ENCODE measurements at regions not wholly inside any gene's neighbourhood (a gene's known extent, or its start where the extent isn't known, plus 50 kb on each side); places are given as distances from the start of the nearest gene placed in this dataset.

- DNase-seq (ENCODE audit: low read depth, low spot score) (no peak), ATAC-seq (no peak)
- CTCF ChIA-PET, result no interaction called here
- no TSS peak for BruUV-seq (replicated peaks)
- Histone ChIP-seq H3K4me1 (ENCODE audit: control insufficient read depth, insufficient read depth, low read length) (no peaks in the 10 kb centered on the region), H3K27ac (ENCODE audit: low read length) (no peak overlapping the region), H3K4me3 (ENCODE audit: low read depth in 2 of 2, low read length in 2 of 2) (no peak overlapping the region), H3K9me3 (ENCODE audit: control insufficient read depth, insufficient read depth, low read depth, low read length) (no peaks in the 10 kb centered on the region), H3K36me3 (ENCODE audit: control insufficient read depth, insufficient read depth, low read length) (no peaks in the 10 kb centered on the region), H3K27me3 (ENCODE audit: control insufficient read depth, insufficient read depth, low read length) (no peaks in the 10 kb centered on the region; the same call in 1 of the 2 replicates)
- intact Hi-C loops (cut with micrococcal nuclease; ENCODE audit: unreplicated experiment) (no loop called here), in situ Hi-C loops (cut with HindIII; ENCODE audit: low pct_unique_long_range_greater_than_20kb, low sequenced_read_pairs) (no loop called here)
- POLR2A ChIA-PET, result no interaction called here
- TF ChIP-seq CTCF (IDR thresholded peaks at IDR 0.05) (no peak), REST (IDR thresholded peaks at IDR 0.05; ENCODE audit: insufficient read depth in 1 of 2, low read depth in 2 of 2, low read length in 1 of 2) (no peak), SIN3A (IDR thresholded peaks at IDR 0.05; ENCODE audit: borderline replicate concordance, insufficient read depth, low read depth, low read length) (no peak), TCF7L2 (IDR thresholded peaks at IDR 0.05; ENCODE audit: low read depth, low read length) (no peak), POLR2AphosphoS5 (IDR thresholded peaks at IDR 0.05; ENCODE audit: low read depth, low read length) (no peak)
Measured at GRCh38 chr1:34450325-34450724, 273.6 kb downstream of the C1orf94 start.

- intact Hi-C loops (cut with micrococcal nuclease; ENCODE audit: unreplicated experiment) (no loop called here), in situ Hi-C loops (cut with HindIII; ENCODE audit: low pct_unique_long_range_greater_than_20kb, low sequenced_read_pairs) (no loop called here)
- H3K36me3 ChIP-seq (ENCODE audit: control insufficient read depth, insufficient read depth, low read length), result no peaks in the 10 kb centered on the region
- ATAC-seq, result no peak
- no peaks in the 10 kb centered on the region for H3K4me1 ChIP-seq (ENCODE audit: control insufficient read depth, insufficient read depth, low read length)
- ChIA-PET POLR2A (no interaction called here), CTCF (no interaction called here)
- BruUV-seq (replicated peaks), result no TSS peak
- no peak for TF ChIP-seq TCF7L2 (IDR thresholded peaks at IDR 0.05; ENCODE audit: low read depth, low read length)
- H3K27me3 ChIP-seq (ENCODE audit: control insufficient read depth, insufficient read depth, low read length), result no peaks in the 10 kb centered on the region; the same call in 1 of the 2 replicates
- no peak for DNase-seq (ENCODE audit: low read depth, low spot score)
- no peak overlapping the region for H3K4me3 ChIP-seq (ENCODE audit: low read depth in 2 of 2, low read length in 2 of 2)
- H3K27ac ChIP-seq (ENCODE audit: low read length), result no peak overlapping the region
- H3K9me3 ChIP-seq (ENCODE audit: control insufficient read depth, insufficient read depth, low read depth, low read length), result no peaks in the 10 kb centered on the region
Measured at GRCh38 chr1:34452451-34452850, 275.7 kb downstream of the C1orf94 start.

GRCh38 chr1:34455121-34455520, 278.4 kb downstream of the C1orf94 start:
- TF ChIP-seq POLR2AphosphoS5 (IDR thresholded peaks at IDR 0.05; ENCODE audit: low read depth, low read length) (no peak), CTCF (IDR thresholded peaks at IDR 0.05) (no peak), REST (IDR thresholded peaks at IDR 0.05; ENCODE audit: insufficient read depth in 1 of 2, low read depth in 2 of 2, low read length in 1 of 2) (no peak), SIN3A (IDR thresholded peaks at IDR 0.05; ENCODE audit: borderline replicate concordance, insufficient read depth, low read depth, low read length) (no peak), TCF7L2 (IDR thresholded peaks at IDR 0.05; ENCODE audit: low read depth, low read length) (no peak)
- ATAC-seq, result no peak
- no TSS peak for BruUV-seq (replicated peaks)
- Histone ChIP-seq H3K36me3 (ENCODE audit: control insufficient read depth, insufficient read depth, low read length) (no peaks in the 10 kb centered on the region), H3K27ac (ENCODE audit: low read length) (no peak overlapping the region), H3K4me3 (ENCODE audit: low read depth in 2 of 2, low read length in 2 of 2) (no peak overlapping the region), H3K27me3 (ENCODE audit: control insufficient read depth, insufficient read depth, low read length) (no peaks in the 10 kb centered on the region), H3K4me1 (ENCODE audit: control insufficient read depth, insufficient read depth, low read length) (no peaks in the 10 kb centered on the region), H3K9me3 (ENCODE audit: control insufficient read depth, insufficient read depth, low read depth, low read length) (no peaks in the 10 kb centered on the region)
- ChIA-PET POLR2A (no interaction called here), CTCF (no interaction called here)
- intact Hi-C loops (cut with micrococcal nuclease; ENCODE audit: unreplicated experiment) (no loop called here), in situ Hi-C loops (cut with HindIII; ENCODE audit: low pct_unique_long_range_greater_than_20kb, low sequenced_read_pairs) (no loop called here)
- no peak for DNase-seq (ENCODE audit: low read depth, low spot score)

All from Panc1 (cell line).